Fibroblast of mammary gland (primary cell): ENCODE measurements at regions not wholly inside any gene's neighbourhood (a gene's known extent, or its start where the extent isn't known, plus 50 kb on each side); places are given as distances from the start of the nearest gene placed in this dataset.

ENCODE experiments used
- DNase-seq: peaks from one replicate; pipeline ENCODE4 v3.0.0-alpha.2; 2010; ENCODE audit warnings: low read depth
- H3K4me3 ChIP-seq: 2 replicates; pipeline ENCODE4 v1.5.1; 2011; ENCODE audit warnings: low read depth, mild to moderate bottlenecking, low read length, moderate library complexity; ENCODE audit not compliant: control insufficient read depth
- CTCF ChIP-seq: conservative IDR thresholded peaks from 2 replicates; pipeline ENCODE4 v1.5.1; 2011; ENCODE audit warnings: low read depth, low read length, inconsistent platforms; ENCODE audit not compliant: control insufficient read depth, insufficient read depth

GRCh38 chr9:78573205-78573604, 276.3 kb downstream of the PSAT1 start:
- H3K4me3 ChIP-seq = no peak overlapping the region
- no peak for DNase-seq
- no peak for TF ChIP-seq CTCF

- DNase-seq = no peak
- TF ChIP-seq CTCF = no peak
- H3K4me3 ChIP-seq = no peak overlapping the region
Measured at GRCh38 chr9:78573669-78574068, 276.7 kb downstream of the PSAT1 start.

- no peak overlapping the region for H3K4me3 ChIP-seq
- no peak for DNase-seq
- no peak for TF ChIP-seq CTCF
Measured at GRCh38 chr9:78574354-78575045, 277.6 kb downstream of the PSAT1 start.

GRCh38 chr9:78575081-78575480, 278.2 kb downstream of the PSAT1 start:
- no peak for TF ChIP-seq CTCF
- DNase-seq = no peak
- H3K4me3 ChIP-seq = no peak overlapping the region

- DNase-seq = no peak
- no peak for TF ChIP-seq CTCF
- no peak overlapping the region for H3K4me3 ChIP-seq
Measured at GRCh38 chr9:78575771-78576170, 278.8 kb downstream of the PSAT1 start.

- no peak for DNase-seq
- no peak for TF ChIP-seq CTCF
- no peak overlapping the region for H3K4me3 ChIP-seq
Measured at GRCh38 chr9:78577156-78577906, 280.4 kb downstream of the PSAT1 start.
